Esophagus (tissue), 2 donors: ENCODE measurements at regions not wholly inside any gene's neighbourhood (a gene's known extent, or its start where the extent isn't known, plus 50 kb on each side); places are given as distances from the start of the nearest gene placed in this dataset.

ENCODE experiments used
- H3K27ac ChIP-seq, 2 donors: one replicate each; pipeline ENCODE4 v1.5.1; 2013; ENCODE audit warnings: low read depth in 2 of 2, mild to moderate bottlenecking in 2 of 2, inconsistent platforms in 1 of 2, low read length in 1 of 2, moderate library complexity in 1 of 2
- H3K27me3 ChIP-seq, 2 donors: one replicate each; pipeline ENCODE4 v1.6.1; 2013; ENCODE audit warnings: low read length in 2 of 2, control low read depth in 1 of 2, mild to moderate bottlenecking in 1 of 2; ENCODE audit not compliant: insufficient read depth in 2 of 2, control insufficient read depth in 1 of 2
- H3K36me3 ChIP-seq, 2 donors: one replicate each; pipeline ENCODE4 v1.6.1; 2013; ENCODE audit warnings: low read length in 1 of 2; ENCODE audit not compliant: control insufficient read depth in 2 of 2, insufficient read depth in 2 of 2
- H3K4me1 ChIP-seq, 2 donors: one replicate each; pipeline ENCODE4 v1.6.1; 2013; ENCODE audit warnings: low read length in 1 of 2; ENCODE audit not compliant: control insufficient read depth in 2 of 2, insufficient read depth in 2 of 2
- H3K4me3 ChIP-seq, 2 donors: one replicate each; pipeline ENCODE4 v1.5.1; 2013; ENCODE audit warnings: low read length in 2 of 2, mild to moderate bottlenecking in 2 of 2, low read depth in 1 of 2, moderate library complexity in 1 of 2
- H3K9me3 ChIP-seq, 2 donors: one replicate each; pipeline ENCODE4 v1.6.1; 2013; ENCODE audit warnings: mild to moderate bottlenecking in 2 of 2, low read depth in 1 of 2, low read length in 1 of 2, moderate library complexity in 1 of 2; ENCODE audit not compliant: control insufficient read depth in 2 of 2, insufficient read depth in 1 of 2
- WGBS, 2 donors: extraction: QIAGEN DNeasy Blood & Tissue Kit; methylation state at CpG; one replicate each; pipeline ENCODE4 v1.1.7; 2013; 5-methylcytosine and 5-hydroxymethylcytosine counted together
- donor health status: healthy with polysubstance abuse.
- donor health status: Bipolar disorder and iron deficiency.

GRCh38 chr5:66529704-66530103 lies 66.5 kb upstream of the MAST4 start:
- H3K27me3 ChIP-seq: no peaks in the 10 kb centered on the region
- H3K4me1 ChIP-seq: no peaks in the 10 kb centered on the region
- no peaks in the 10 kb centered on the region for H3K36me3 ChIP-seq
- H3K9me3 ChIP-seq: no peaks in the 10 kb centered on the region
- 90 to 93% methylated on average over 2 of the region's 2 CpGs for WGBS, 2 donors
- H3K27ac ChIP-seq: no peak overlapping the region
- H3K4me3 ChIP-seq: no peak overlapping the region

DNA sequence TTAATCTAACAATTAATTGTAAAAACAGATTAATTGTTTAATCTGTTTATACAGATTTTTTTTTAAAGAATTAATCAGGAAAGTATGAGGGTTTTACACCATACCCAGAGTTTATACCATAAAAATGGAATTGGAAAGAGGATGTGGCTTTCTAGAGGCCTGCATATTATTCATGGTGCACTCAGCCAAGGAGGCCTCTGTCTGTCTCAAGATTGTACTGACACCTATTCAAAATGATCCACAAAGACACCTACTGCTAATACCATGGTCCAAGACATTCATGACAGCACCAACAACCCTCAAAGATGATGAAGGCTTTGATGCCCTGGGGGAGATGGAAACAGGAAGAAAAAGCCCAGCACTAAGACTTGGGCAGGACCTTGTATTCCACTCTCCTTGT lies 58.1 kb upstream of the MAST4 start:
- no peak overlapping the region for H3K27ac ChIP-seq
- H3K36me3 ChIP-seq: no peaks in the 10 kb centered on the region
- H3K4me1 ChIP-seq: no peaks in the 10 kb centered on the region
- no peaks in the 10 kb centered on the region for H3K9me3 ChIP-seq
- H3K4me3 ChIP-seq: no peak overlapping the region
- no peaks in the 10 kb centered on the region for H3K27me3 ChIP-seq

- H3K27me3 ChIP-seq: no peaks in the 10 kb centered on the region
- WGBS, 2 donors: 90 to 94% methylated on average over 3 of the region's 3 CpGs
- H3K36me3 ChIP-seq: no peaks in the 10 kb centered on the region
- no peak overlapping the region for H3K4me3 ChIP-seq
- no peak overlapping the region for H3K27ac ChIP-seq
- H3K9me3 ChIP-seq: no peaks in the 10 kb centered on the region
- H3K4me1 ChIP-seq: no peaks in the 10 kb centered on the region
Observed at GRCh38 chr5:66538531-66538930, 57.7 kb upstream of the MAST4 start.

- Histone ChIP-seq H3K4me3 (no peak overlapping the region), H3K27ac (no peak overlapping the region), H3K36me3 (no peaks in the 10 kb centered on the region), H3K4me1 (no peaks in the 10 kb centered on the region), H3K9me3 (no peaks in the 10 kb centered on the region), H3K27me3 (no peaks in the 10 kb centered on the region)
- WGBS, 2 donors: 24 to 47% methylated on average over 2 of the region's 2 CpGs
Observed at GRCh38 chr5:66540078-66540477, 56.1 kb upstream of the MAST4 start.

- no peaks in the 10 kb centered on the region for H3K9me3 ChIP-seq
- no peaks in the 10 kb centered on the region for H3K27me3 ChIP-seq
- no peak overlapping the region for H3K4me3 ChIP-seq
- H3K36me3 ChIP-seq: no peaks in the 10 kb centered on the region
- H3K4me1 ChIP-seq: no peaks in the 10 kb centered on the region
- H3K27ac ChIP-seq: no peak overlapping the region
Observed at GRCh38 chr5:66542711-66543110, 53.5 kb upstream of the MAST4 start.
